Neural cell (in vitro differentiated cells): ENCODE measurements at regions not wholly inside any gene's neighbourhood (a gene's known extent, or its start where the extent isn't known, plus 50 kb on each side); places are given as distances from the start of the nearest gene placed in this dataset.

ENCODE experiments used
- EP300 ChIP-seq: fragments of 450-650 bp; conservative IDR thresholded peaks from 2 replicates; pipeline ENCODE4 v1.6.1; 2014; ENCODE audit warnings: antibody characterized with exemption, mild to moderate bottlenecking, moderate library complexity; ENCODE audit not compliant: poor library complexity, severe bottlenecking
- EZH2 ChIP-seq: fragments of 200-600, 300-800 bp; shearing (Covaris generic), sonication (generic); IDR thresholded peaks from 2 replicates; pipeline ENCODE4 v1.6.1; 2014; ENCODE audit warnings: antibody characterized with exemption, low read length, borderline replicate concordance, mild to moderate bottlenecking; ENCODE audit not compliant: insufficient read depth, poor library complexity, severe bottlenecking
- TAF1 ChIP-seq: IDR thresholded peaks from 2 replicates; pipeline ENCODE4 v1.6.1; 2012; ENCODE audit warnings: low read depth
- TF ChIP-seq, protein P1 (sequence below): IDR thresholded peaks from 2 replicates; pipeline ENCODE4 v1.6.1; 2012; ENCODE audit warnings: borderline replicate concordance

DNA sequence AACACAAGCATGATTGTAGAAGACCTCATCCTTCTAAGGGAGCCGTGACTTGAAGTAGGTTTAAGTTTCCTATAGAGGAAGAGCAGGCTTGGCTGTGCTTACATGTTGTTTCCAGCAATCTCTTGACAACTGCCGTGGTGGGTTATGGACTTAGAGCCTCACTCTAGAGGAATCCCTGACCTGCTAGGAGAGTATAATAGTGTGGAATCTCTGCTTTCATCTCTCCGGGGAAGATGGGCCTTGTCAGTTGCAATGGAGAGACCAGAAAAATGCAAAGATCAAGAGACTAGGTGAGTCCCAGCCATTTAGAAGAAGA, 137.6 kb downstream of the MIS18A start:
- TF ChIP-seq TAF1 (no peak), EP300 (no peak), EZH2 (no peak)
- TF ChIP-seq, protein P1, sequence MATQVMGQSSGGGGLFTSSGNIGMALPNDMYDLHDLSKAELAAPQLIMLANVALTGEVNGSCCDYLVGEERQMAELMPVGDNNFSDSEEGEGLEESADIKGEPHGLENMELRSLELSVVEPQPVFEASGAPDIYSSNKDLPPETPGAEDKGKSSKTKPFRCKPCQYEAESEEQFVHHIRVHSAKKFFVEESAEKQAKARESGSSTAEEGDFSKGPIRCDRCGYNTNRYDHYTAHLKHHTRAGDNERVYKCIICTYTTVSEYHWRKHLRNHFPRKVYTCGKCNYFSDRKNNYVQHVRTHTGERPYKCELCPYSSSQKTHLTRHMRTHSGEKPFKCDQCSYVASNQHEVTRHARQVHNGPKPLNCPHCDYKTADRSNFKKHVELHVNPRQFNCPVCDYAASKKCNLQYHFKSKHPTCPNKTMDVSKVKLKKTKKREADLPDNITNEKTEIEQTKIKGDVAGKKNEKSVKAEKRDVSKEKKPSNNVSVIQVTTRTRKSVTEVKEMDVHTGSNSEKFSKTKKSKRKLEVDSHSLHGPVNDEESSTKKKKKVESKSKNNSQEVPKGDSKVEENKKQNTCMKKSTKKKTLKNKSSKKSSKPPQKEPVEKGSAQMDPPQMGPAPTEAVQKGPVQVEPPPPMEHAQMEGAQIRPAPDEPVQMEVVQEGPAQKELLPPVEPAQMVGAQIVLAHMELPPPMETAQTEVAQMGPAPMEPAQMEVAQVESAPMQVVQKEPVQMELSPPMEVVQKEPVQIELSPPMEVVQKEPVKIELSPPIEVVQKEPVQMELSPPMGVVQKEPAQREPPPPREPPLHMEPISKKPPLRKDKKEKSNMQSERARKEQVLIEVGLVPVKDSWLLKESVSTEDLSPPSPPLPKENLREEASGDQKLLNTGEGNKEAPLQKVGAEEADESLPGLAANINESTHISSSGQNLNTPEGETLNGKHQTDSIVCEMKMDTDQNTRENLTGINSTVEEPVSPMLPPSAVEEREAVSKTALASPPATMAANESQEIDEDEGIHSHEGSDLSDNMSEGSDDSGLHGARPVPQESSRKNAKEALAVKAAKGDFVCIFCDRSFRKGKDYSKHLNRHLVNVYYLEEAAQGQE = no peak
